ENCODE measurements at regions not wholly inside any gene's neighbourhood (a gene's known extent, or its start where the extent isn't known, plus 50 kb on each side); places are given as distances from the start of the nearest gene placed in this dataset.

DNA sequence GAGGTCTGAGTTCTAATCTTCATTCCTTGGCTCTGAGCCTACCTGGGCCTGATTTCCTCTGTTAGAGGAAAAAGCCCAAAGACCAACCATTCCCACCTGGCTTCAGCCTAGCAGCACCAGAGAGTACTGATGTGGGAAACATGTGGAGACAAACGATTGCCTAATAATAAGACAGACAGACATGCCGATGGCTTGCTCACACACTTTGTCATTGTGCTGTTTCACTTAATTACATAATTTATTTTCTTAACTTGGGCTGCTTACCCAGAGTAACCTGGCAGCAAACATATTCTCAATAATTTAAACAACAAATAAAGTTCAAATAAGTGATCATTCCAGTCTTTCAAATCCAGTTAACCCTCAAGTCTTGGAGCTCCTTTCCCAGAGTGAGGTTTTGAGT lies 83.4 kb downstream of the MAF start:
- TF ChIP-seq ATF1 (CRISPR knock-in tag; IDR thresholded peaks at IDR 0.05) (no peak), ATF1 (tag; IDR thresholded peaks at IDR 0.05) (no peak), ZNF507 (tag; conservative IDR thresholded peaks at IDR 0.05) (no peak), HDAC6 (IDR thresholded peaks at IDR 0.05; ENCODE audit: low read depth, low read length) (no peak), CEBPB (tag; IDR thresholded peaks at IDR 0.05) (no peak), SMARCC2 (IDR thresholded peaks at IDR 0.05; ENCODE audit: low read depth) (no peak), SREBF2 (CRISPR knock-in tag; IDR thresholded peaks at IDR 0.05) (no peak), SRSF9 (IDR thresholded peaks at IDR 0.05; ENCODE audit: borderline replicate concordance, low read depth, low read length) (no peak), POLR2A (conservative IDR thresholded peaks at IDR 0.05) (no peak), ZNF551 (CRISPR knock-in tag; IDR thresholded peaks at IDR 0.05) (no peak), NFE2L1 (tag; IDR thresholded peaks at IDR 0.05; ENCODE audit: borderline replicate concordance, low read depth) (no peak), SP1 (CRISPR knock-in tag; IDR thresholded peaks at IDR 0.05) (no peak)
- TF ChIP-seq, protein P1, sequence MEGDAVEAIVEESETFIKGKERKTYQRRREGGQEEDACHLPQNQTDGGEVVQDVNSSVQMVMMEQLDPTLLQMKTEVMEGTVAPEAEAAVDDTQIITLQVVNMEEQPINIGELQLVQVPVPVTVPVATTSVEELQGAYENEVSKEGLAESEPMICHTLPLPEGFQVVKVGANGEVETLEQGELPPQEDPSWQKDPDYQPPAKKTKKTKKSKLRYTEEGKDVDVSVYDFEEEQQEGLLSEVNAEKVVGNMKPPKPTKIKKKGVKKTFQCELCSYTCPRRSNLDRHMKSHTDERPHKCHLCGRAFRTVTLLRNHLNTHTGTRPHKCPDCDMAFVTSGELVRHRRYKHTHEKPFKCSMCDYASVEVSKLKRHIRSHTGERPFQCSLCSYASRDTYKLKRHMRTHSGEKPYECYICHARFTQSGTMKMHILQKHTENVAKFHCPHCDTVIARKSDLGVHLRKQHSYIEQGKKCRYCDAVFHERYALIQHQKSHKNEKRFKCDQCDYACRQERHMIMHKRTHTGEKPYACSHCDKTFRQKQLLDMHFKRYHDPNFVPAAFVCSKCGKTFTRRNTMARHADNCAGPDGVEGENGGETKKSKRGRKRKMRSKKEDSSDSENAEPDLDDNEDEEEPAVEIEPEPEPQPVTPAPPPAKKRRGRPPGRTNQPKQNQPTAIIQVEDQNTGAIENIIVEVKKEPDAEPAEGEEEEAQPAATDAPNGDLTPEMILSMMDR (IDR thresholded peaks at IDR 0.05 in 2 of 3, conservative IDR thresholded peaks at IDR 0.05 in 1 of 3; ENCODE audit: insufficient read depth in 2 of 3, low read depth in 1 of 3, low read length in 3 of 3), result no peak
- TF ChIP-seq, protein P2, sequence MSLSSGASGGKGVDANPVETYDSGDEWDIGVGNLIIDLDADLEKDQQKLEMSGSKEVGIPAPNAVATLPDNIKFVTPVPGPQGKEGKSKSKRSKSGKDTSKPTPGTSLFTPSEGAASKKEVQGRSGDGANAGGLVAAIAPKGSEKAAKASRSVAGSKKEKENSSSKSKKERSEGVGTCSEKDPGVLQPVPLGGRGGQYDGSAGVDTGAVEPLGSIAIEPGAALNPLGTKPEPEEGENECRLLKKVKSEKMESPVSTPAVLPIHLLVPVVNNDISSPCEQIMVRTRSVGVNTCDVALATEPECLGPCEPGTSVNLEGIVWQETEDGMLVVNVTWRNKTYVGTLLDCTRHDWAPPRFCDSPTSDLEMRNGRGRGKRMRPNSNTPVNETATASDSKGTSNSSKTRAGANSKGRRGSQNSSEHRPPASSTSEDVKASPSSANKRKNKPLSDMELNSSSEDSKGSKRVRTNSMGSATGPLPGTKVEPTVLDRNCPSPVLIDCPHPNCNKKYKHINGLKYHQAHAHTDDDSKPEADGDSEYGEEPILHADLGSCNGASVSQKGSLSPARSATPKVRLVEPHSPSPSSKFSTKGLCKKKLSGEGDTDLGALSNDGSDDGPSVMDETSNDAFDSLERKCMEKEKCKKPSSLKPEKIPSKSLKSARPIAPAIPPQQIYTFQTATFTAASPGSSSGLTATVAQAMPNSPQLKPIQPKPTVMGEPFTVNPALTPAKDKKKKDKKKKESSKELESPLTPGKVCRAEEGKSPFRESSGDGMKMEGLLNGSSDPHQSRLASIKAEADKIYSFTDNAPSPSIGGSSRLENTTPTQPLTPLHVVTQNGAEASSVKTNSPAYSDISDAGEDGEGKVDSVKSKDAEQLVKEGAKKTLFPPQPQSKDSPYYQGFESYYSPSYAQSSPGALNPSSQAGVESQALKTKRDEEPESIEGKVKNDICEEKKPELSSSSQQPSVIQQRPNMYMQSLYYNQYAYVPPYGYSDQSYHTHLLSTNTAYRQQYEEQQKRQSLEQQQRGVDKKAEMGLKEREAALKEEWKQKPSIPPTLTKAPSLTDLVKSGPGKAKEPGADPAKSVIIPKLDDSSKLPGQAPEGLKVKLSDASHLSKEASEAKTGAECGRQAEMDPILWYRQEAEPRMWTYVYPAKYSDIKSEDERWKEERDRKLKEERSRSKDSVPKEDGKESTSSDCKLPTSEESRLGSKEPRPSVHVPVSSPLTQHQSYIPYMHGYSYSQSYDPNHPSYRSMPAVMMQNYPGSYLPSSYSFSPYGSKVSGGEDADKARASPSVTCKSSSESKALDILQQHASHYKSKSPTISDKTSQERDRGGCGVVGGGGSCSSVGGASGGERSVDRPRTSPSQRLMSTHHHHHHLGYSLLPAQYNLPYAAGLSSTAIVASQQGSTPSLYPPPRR (CRISPR knock-in tag; IDR thresholded peaks at IDR 0.05; ENCODE audit: borderline replicate concordance), result no peak
